WTC11 (cell line): ENCODE measurements at regions not wholly inside any gene's neighbourhood (a gene's known extent, or its start where the extent isn't known, plus 50 kb on each side); places are given as distances from the start of the nearest gene placed in this dataset.
A peak's percentile ranks its signal among the peaks of the same experiment; 100 is the strongest.

Experiments used
- ATAC-seq: fragments of 200-7000 bp; cut with Tn5 transposase; 2 replicates; pipeline ENCODE4 v1.10.0; 2021; ENCODE audit warnings: mild to moderate bottlenecking, moderate library complexity
- CTCF ChIA-PET: fragments of 300-600 bp; sonication (Branson Sonifier 250); formaldehyde crosslinking; loops from one replicate; lab custom pipeline; 2021; ENCODE audit warnings: antibody characterized with exemption; lab: Charles Lee
- POLR2A ChIA-PET: fragments of 350-600 bp; sonication (Branson Sonifier 250); formaldehyde crosslinking; loops from one replicate; lab custom pipeline; 2021; ENCODE audit warnings: antibody characterized with exemption; lab: Charles Lee
- DNase-seq: peaks from one replicate; pipeline ENCODE4 v3.0.0; 2021; ENCODE audit warnings: low spot score
- H3K27ac Mint-ChIP-seq: 2 replicates; pipeline ENCODE4 v1.8.0; 2021; ENCODE audit warnings: mixed read lengths
- H3K27me3 Mint-ChIP-seq: 2 replicates; pipeline ENCODE4 v1.8.0; 2021; ENCODE audit warnings: low read depth, mild to moderate bottlenecking, moderate library complexity, mixed read lengths
- H3K36me3 Mint-ChIP-seq: 2 replicates; pipeline ENCODE4 v1.8.0; 2021; ENCODE audit warnings: mixed read lengths
- H3K4me1 Mint-ChIP-seq: 2 replicates; pipeline ENCODE4 v1.8.0; 2022; ENCODE audit warnings: mixed read lengths
- H3K4me3 Mint-ChIP-seq: 2 replicates; pipeline ENCODE4 v1.8.0; 2021; ENCODE audit warnings: mild to moderate bottlenecking, moderate library complexity, mixed read lengths
- H3K9me3 Mint-ChIP-seq: 2 replicates; pipeline ENCODE4 v1.8.0; 2021; ENCODE audit warnings: mixed read lengths
- ATF3 ChIP-seq: sonication (generic); formaldehyde crosslinking; conservative IDR thresholded peaks from 2 replicates; pipeline ENCODE4 v1.8.1; 2022; ENCODE audit warnings: mild to moderate bottlenecking, missing genetic modification reagents
- ELF4 ChIP-seq: sonication (generic); formaldehyde crosslinking; IDR thresholded peaks from 2 replicates; pipeline ENCODE4 v1.8.1; 2022; ENCODE audit warnings: low read depth, mild to moderate bottlenecking, moderate library complexity, missing genetic modification reagents
- EMX1 ChIP-seq: fragments of 250-450 bp; sonication (Bioruptor Pico); IDR thresholded peaks from 2 replicates; pipeline ENCODE4 v1.8.0; 2021; ENCODE audit warnings: mild to moderate bottlenecking
- ETV6 ChIP-seq: sonication (generic); formaldehyde crosslinking; IDR thresholded peaks from 2 replicates; pipeline ENCODE4 v1.8.1; 2022; ENCODE audit warnings: mild to moderate bottlenecking, missing genetic modification reagents
- FOXP1 ChIP-seq: sonication (generic); formaldehyde crosslinking; IDR thresholded peaks from 2 replicates; pipeline ENCODE4 v1.8.0; 2022; ENCODE audit warnings: missing genetic modification reagents, mild to moderate bottlenecking, moderate library complexity, borderline replicate concordance
- GRHL2 ChIP-seq: fragments of 250-450 bp; sonication (Bioruptor Pico); IDR thresholded peaks from 2 replicates; pipeline ENCODE4 v1.8.0; 2022; ENCODE audit warnings: mild to moderate bottlenecking, moderate library complexity; ENCODE audit not compliant: insufficient replicate concordance, severe bottlenecking
- HMGXB4 ChIP-seq: sonication (generic); formaldehyde crosslinking; IDR thresholded peaks from 2 replicates; pipeline ENCODE4 v1.8.1; 2023; ENCODE audit warnings: mild to moderate bottlenecking, moderate library complexity, missing genetic modification reagents
- NFATC4 ChIP-seq: fragments of 250-450 bp; sonication (Bioruptor Pico); IDR thresholded peaks from 2 replicates; pipeline ENCODE4 v1.9.0; 2021; ENCODE audit warnings: mild to moderate bottlenecking
- NR3C1 ChIP-seq: sonication (generic); formaldehyde crosslinking; conservative IDR thresholded peaks from 2 replicates; pipeline ENCODE4 v1.8.1; 2023; ENCODE audit warnings: low read depth, mild to moderate bottlenecking, missing genetic modification reagents
- RELA ChIP-seq: sonication (generic); formaldehyde crosslinking; IDR thresholded peaks from 2 replicates; pipeline ENCODE4 v1.8.1; 2022; ENCODE audit warnings: missing genetic modification reagents, mild to moderate bottlenecking, borderline replicate concordance
- TEAD4 ChIP-seq: sonication (generic); formaldehyde crosslinking; IDR thresholded peaks from 2 replicates; pipeline ENCODE4 v1.8.0; 2022; ENCODE audit warnings: mild to moderate bottlenecking, missing genetic modification reagents
- USF1 ChIP-seq: sonication (generic); formaldehyde crosslinking; IDR thresholded peaks from 2 replicates; pipeline ENCODE4 v1.8.0; 2022; ENCODE audit warnings: mild to moderate bottlenecking, missing genetic modification reagents
- ZBTB43 ChIP-seq: sonication (generic); formaldehyde crosslinking; IDR thresholded peaks from 2 replicates; pipeline ENCODE4 v1.8.1; 2023; ENCODE audit warnings: mild to moderate bottlenecking, missing genetic modification reagents
- ZNF219 ChIP-seq: sonication (generic); formaldehyde crosslinking; IDR thresholded peaks from 2 replicates; pipeline ENCODE4 v1.8.0; 2023; ENCODE audit warnings: missing genetic modification reagents, mild to moderate bottlenecking, borderline replicate concordance
- ZNF263 ChIP-seq: sonication (generic); formaldehyde crosslinking; IDR thresholded peaks from 2 replicates; pipeline ENCODE4 v1.8.1; 2022; ENCODE audit warnings: low read depth, mild to moderate bottlenecking, moderate library complexity, missing genetic modification reagents
- ZNF416 ChIP-seq: fragments of 250-450 bp; sonication (Bioruptor Pico); IDR thresholded peaks from 2 replicates; pipeline ENCODE4 v1.9.0; 2021; ENCODE audit warnings: mild to moderate bottlenecking, inconsistent platforms
- TF ChIP-seq, protein P1 (sequence below): fragments of 250-450 bp; sonication (Bioruptor Pico); IDR thresholded peaks from 2 replicates; pipeline ENCODE4 v1.9.0; 2021; ENCODE audit warnings: mild to moderate bottlenecking
- TF ChIP-seq, protein P2 (sequence below): fragments of 250-450 bp; sonication (Bioruptor Pico); IDR thresholded peaks from 2 replicates; pipeline ENCODE4 v1.9.0; 2021; ENCODE audit warnings: mild to moderate bottlenecking, borderline replicate concordance
- TF ChIP-seq, protein P3 (sequence below): sonication (generic); formaldehyde crosslinking; IDR thresholded peaks from 2 replicates; pipeline ENCODE4 v1.8.1; 2022; ENCODE audit warnings: missing genetic modification reagents, borderline replicate concordance
- TF ChIP-seq, protein P4 (sequence below): fragments of 250-450 bp; sonication (Bioruptor Pico); IDR thresholded peaks from 2 replicates; pipeline ENCODE4 v1.8.0; 2021; ENCODE audit warnings: mild to moderate bottlenecking

DNA sequence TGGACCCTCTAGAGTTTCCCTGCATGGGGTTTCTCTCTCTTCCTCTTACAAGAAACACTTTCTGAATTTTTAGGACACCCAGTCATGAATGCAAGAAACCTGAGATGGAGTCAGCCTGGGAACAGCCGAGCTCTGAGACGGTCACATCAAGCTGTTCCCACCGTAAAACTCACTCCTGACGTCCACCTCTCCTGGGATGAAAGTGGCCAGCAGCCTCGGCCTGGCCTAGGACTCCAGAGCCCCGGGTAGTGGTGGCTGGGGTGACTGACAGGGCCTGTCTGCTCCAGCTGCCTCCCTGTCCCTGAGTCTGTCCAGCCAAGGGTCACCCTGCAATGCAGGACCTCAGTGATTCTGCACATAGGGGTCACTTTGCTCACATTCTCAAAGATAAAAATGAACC, 217.8 kb downstream of the SHOX start (continued):
- TF ChIP-seq ZNF263 (CRISPR knock-in tag) (no peak), FOXP1 (no peak)

GRCh38 chrX:843306-843705, 212.7 kb downstream of the SHOX start:
- DNase-seq, result no peak
- TF ChIP-seq NFATC4 (CRISPR knock-in tag) (no peak), HMGXB4 (CRISPR knock-in tag) (no peak)
- POLR2A ChIA-PET, result no interaction called here
- H3K27ac Mint-ChIP-seq, result no peak overlapping the region
- no peaks in the 10 kb centered on the region for H3K27me3 Mint-ChIP-seq
- H3K4me1 Mint-ChIP-seq, result peaks cover 7% of the 10 kb centered on the region
- no peak for ATAC-seq
- no peaks in the 10 kb centered on the region for H3K9me3 Mint-ChIP-seq
- H3K36me3 Mint-ChIP-seq, result no peaks in the 10 kb centered on the region
- CTCF ChIA-PET, result no interaction called here
- H3K4me3 Mint-ChIP-seq, result no peak overlapping the region

DNA sequence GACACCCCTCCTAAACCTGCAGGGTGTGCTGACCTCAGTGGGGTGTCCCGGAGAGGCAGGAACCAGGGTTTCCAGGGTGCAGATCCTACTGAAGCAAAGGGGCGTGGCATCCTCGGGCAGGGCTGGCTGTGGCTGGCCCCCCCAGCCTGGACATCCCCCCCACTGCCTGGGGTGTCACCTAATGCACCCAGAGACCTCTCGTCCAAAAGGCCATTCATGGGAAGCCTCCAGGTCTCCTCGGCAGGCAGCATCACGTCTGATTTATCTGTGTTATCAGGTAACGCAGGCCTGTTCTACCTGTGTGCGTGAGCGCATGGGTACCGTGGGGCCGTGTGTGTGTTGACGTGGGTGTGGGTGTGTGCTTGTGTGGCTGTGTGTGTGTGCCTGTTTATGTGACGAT, 210.0 kb downstream of the SHOX start:
- Mint-ChIP-seq H3K4me1 (peaks cover 4% of the 10 kb centered on the region), H3K36me3 (peaks cover 16% of the 10 kb centered on the region)
- TF ChIP-seq ETV6 (CRISPR knock-in tag), result no peak
- no peak for TF ChIP-seq FOXP1
- TF ChIP-seq ZNF219 (CRISPR knock-in tag), result no peak
- no peak for TF ChIP-seq ATF3 (CRISPR knock-in tag)
- TF ChIP-seq ZBTB43 (CRISPR knock-in tag), result no peak
- TF ChIP-seq, protein P1, sequence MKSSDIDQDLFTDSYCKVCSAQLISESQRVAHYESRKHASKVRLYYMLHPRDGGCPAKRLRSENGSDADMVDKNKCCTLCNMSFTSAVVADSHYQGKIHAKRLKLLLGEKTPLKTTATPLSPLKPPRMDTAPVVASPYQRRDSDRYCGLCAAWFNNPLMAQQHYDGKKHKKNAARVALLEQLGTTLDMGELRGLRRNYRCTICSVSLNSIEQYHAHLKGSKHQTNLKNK (CRISPR knock-in tag), result no peak
- TF ChIP-seq, protein P2, sequence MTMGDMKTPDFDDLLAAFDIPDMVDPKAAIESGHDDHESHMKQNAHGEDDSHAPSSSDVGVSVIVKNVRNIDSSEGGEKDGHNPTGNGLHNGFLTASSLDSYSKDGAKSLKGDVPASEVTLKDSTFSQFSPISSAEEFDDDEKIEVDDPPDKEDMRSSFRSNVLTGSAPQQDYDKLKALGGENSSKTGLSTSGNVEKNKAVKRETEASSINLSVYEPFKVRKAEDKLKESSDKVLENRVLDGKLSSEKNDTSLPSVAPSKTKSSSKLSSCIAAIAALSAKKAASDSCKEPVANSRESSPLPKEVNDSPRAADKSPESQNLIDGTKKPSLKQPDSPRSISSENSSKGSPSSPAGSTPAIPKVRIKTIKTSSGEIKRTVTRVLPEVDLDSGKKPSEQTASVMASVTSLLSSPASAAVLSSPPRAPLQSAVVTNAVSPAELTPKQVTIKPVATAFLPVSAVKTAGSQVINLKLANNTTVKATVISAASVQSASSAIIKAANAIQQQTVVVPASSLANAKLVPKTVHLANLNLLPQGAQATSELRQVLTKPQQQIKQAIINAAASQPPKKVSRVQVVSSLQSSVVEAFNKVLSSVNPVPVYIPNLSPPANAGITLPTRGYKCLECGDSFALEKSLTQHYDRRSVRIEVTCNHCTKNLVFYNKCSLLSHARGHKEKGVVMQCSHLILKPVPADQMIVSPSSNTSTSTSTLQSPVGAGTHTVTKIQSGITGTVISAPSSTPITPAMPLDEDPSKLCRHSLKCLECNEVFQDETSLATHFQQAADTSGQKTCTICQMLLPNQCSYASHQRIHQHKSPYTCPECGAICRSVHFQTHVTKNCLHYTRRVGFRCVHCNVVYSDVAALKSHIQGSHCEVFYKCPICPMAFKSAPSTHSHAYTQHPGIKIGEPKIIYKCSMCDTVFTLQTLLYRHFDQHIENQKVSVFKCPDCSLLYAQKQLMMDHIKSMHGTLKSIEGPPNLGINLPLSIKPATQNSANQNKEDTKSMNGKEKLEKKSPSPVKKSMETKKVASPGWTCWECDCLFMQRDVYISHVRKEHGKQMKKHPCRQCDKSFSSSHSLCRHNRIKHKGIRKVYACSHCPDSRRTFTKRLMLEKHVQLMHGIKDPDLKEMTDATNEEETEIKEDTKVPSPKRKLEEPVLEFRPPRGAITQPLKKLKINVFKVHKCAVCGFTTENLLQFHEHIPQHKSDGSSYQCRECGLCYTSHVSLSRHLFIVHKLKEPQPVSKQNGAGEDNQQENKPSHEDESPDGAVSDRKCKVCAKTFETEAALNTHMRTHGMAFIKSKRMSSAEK (CRISPR knock-in tag), result no peak
- no peak for TF ChIP-seq TEAD4 (CRISPR knock-in tag)
- TF ChIP-seq ELF4, result no peak
- no peak for TF ChIP-seq USF1
- TF ChIP-seq, protein P3, sequence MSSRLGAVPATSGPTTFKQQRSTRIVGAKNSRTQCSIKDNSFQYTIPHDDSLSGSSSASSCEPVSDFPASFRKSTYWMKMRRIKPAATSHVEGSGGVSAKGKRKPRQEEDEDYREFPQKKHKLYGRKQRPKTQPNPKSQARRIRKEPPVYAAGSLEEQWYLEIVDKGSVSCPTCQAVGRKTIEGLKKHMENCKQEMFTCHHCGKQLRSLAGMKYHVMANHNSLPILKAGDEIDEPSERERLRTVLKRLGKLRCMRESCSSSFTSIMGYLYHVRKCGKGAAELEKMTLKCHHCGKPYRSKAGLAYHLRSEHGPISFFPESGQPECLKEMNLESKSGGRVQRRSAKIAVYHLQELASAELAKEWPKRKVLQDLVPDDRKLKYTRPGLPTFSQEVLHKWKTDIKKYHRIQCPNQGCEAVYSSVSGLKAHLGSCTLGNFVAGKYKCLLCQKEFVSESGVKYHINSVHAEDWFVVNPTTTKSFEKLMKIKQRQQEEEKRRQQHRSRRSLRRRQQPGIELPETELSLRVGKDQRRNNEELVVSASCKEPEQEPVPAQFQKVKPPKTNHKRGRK, result no peak
- no peak for TF ChIP-seq RELA
- TF ChIP-seq GRHL2, result no peak
- TF ChIP-seq, protein P4, sequence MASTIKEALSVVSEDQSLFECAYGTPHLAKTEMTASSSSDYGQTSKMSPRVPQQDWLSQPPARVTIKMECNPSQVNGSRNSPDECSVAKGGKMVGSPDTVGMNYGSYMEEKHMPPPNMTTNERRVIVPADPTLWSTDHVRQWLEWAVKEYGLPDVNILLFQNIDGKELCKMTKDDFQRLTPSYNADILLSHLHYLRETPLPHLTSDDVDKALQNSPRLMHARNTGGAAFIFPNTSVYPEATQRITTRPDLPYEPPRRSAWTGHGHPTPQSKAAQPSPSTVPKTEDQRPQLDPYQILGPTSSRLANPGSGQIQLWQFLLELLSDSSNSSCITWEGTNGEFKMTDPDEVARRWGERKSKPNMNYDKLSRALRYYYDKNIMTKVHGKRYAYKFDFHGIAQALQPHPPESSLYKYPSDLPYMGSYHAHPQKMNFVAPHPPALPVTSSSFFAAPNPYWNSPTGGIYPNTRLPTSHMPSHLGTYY (CRISPR knock-in tag), result no peak
- no peak for TF ChIP-seq ZNF416 (CRISPR knock-in tag)
- TF ChIP-seq HMGXB4 (CRISPR knock-in tag), result no peak
- no peak for TF ChIP-seq EMX1 (CRISPR knock-in tag)
- TF ChIP-seq NR3C1, result no peak
- TF ChIP-seq, all 79 proteins: peak for 0
- POLR2A ChIA-PET, result no interaction called here
- peaks cover 20% of the 10 kb centered on the region for H3K9me3 Mint-ChIP-seq
- DNase-seq, result no peak
- no peak overlapping the region for H3K4me3 Mint-ChIP-seq
- ATAC-seq, result no peak
- CTCF ChIA-PET, result no interaction called here
- H3K27ac Mint-ChIP-seq, result peak overlapping the region; percentile 27; the same call in 1 of the 2 replicates
- H3K27me3 Mint-ChIP-seq, result no peaks in the 10 kb centered on the region
